ENCODE measurements at regions not wholly inside any gene's neighbourhood (a gene's known extent, or its start where the extent isn't known, plus 50 kb on each side); places are given as distances from the start of the nearest gene placed in this dataset.
"Not testable (repeated sequence)": the region's sequence is repeated elsewhere in the genome, so short reads cannot be mapped to it uniquely, and the experiment has no call there.

GRCh38 chr10:61047788-61048560 lies 104.0 kb upstream of the RHOBTB1 start:
- no peak for DNase-seq

GRCh38 chr10:61047081-61047480 lies 103.1 kb upstream of the RHOBTB1 start:
- DNase-seq = peak in 1 of 3 donors; percentile 69

GRCh38 chr10:61045480-61045879 lies 101.5 kb upstream of the RHOBTB1 start:
- DNase-seq = not testable (repeated sequence)

- DNase-seq = no peak
Observed at GRCh38 chr10:61042533-61042932, 98.5 kb upstream of the RHOBTB1 start.

GRCh38 chr10:61040399-61041016 lies 96.5 kb upstream of the RHOBTB1 start:
- no peak for DNase-seq

- no peak for DNase-seq
Observed at GRCh38 chr10:61039868-61040267, 95.9 kb upstream of the RHOBTB1 start.

GRCh38 chr10:61037261-61037830 lies 93.4 kb upstream of the RHOBTB1 start:
- not testable (repeated sequence) for DNase-seq

GRCh38 chr10:61036148-61036547 lies 92.2 kb upstream of the RHOBTB1 start:
- not testable (repeated sequence) for DNase-seq

- DNase-seq = no peak
Observed at GRCh38 chr10:61031341-61031740, 87.4 kb upstream of the RHOBTB1 start.

GRCh38 chr10:61029411-61029810 lies 85.4 kb upstream of the RHOBTB1 start:
- no peak for DNase-seq

- DNase-seq = no peak
Observed at GRCh38 chr10:61028861-61029361, 84.9 kb upstream of the RHOBTB1 start.

- peak in 2 of 3 donors; percentile 47 to 70 for DNase-seq
Observed at GRCh38 chr10:61024856-61025201, 80.8 kb upstream of the RHOBTB1 start.

GRCh38 chr10:61024151-61024855 lies 80.3 kb upstream of the RHOBTB1 start:
- DNase-seq = peak; percentile 45 to 74 (median 54)

GRCh38 chr10:61023053-61023452 lies 79.1 kb upstream of the RHOBTB1 start:
- no peak for DNase-seq

- no peak for DNase-seq
Observed at GRCh38 chr10:61021926-61022325, 77.9 kb upstream of the RHOBTB1 start.

GRCh38 chr10:61020420-61021158 lies 76.6 kb upstream of the RHOBTB1 start:
- no peak for DNase-seq

- DNase-seq = no peak
Observed at GRCh38 chr10:61018146-61018545, 74.2 kb upstream of the RHOBTB1 start.

GRCh38 chr10:61016630-61017029 lies 72.6 kb upstream of the RHOBTB1 start:
- no peak for DNase-seq

- DNase-seq = no peak
Observed at GRCh38 chr10:61016007-61016406, 72.0 kb upstream of the RHOBTB1 start.

GRCh38 chr10:61010863-61011262 lies 66.9 kb upstream of the RHOBTB1 start:
- DNase-seq = no peak

GRCh38 chr10:61003069-61003468 lies 59.1 kb upstream of the RHOBTB1 start:
- DNase-seq = not testable (repeated sequence)

GRCh38 chr10:61001731-61002122 lies 57.7 kb upstream of the RHOBTB1 start:
- peak in 1 of 3 donors; percentile 33 for DNase-seq
